Thymus (tissue), 11 donors: ENCODE measurements at regions not wholly inside any gene's neighbourhood (a gene's known extent, or its start where the extent isn't known, plus 50 kb on each side); places are given as distances from the start of the nearest gene placed in this dataset.

Experiments used
- DNase-seq, 9 donors: peaks; one replicate each; pipeline ENCODE4 v3.0.0-alpha.2; 2013; ENCODE audit warnings: low spot score in 9 of 9, low read depth in 6 of 9, missing footprints in 1 of 9
- H3K27ac ChIP-seq, 2 donors: one replicate each; pipeline ENCODE4 v1.5.1; 2013; ENCODE audit warnings: control low read depth in 1 of 2, low read depth in 1 of 2, low read length in 1 of 2, mild to moderate bottlenecking in 1 of 2, moderate library complexity in 1 of 2
- H3K27me3 ChIP-seq, 2 donors: one replicate each; pipeline ENCODE4 v1.5.1; 2013; ENCODE audit warnings: low read length in 1 of 2; ENCODE audit not compliant: control insufficient read depth in 2 of 2, insufficient read depth in 1 of 2
- H3K36me3 ChIP-seq, 2 donors: one replicate each; pipeline ENCODE4 v1.5.1; 2013; ENCODE audit warnings: low read length in 1 of 2, mild to moderate bottlenecking in 1 of 2, moderate library complexity in 1 of 2; ENCODE audit not compliant: control insufficient read depth in 2 of 2, insufficient read depth in 2 of 2
- H3K4me1 ChIP-seq, 2 donors: one replicate each; pipeline ENCODE4 v1.5.1; 2013; ENCODE audit warnings: low read length in 2 of 2; ENCODE audit not compliant: control insufficient read depth in 2 of 2, insufficient read depth in 2 of 2
- H3K4me3 ChIP-seq, 2 donors: one replicate each; pipeline ENCODE4 v1.5.1; 2013; ENCODE audit warnings: low read length in 2 of 2, control low read depth in 1 of 2, mild to moderate bottlenecking in 1 of 2
- H3K9me3 ChIP-seq, 2 donors: one replicate each; pipeline ENCODE4 v1.5.1; 2013; ENCODE audit warnings: low read length in 1 of 2, mild to moderate bottlenecking in 1 of 2; ENCODE audit not compliant: control insufficient read depth in 2 of 2, insufficient read depth in 1 of 2
- WGBS: extraction: QIAGEN DNeasy Blood & Tissue Kit; methylation state at CpG from one replicate; pipeline ENCODE4 v1.1.7; 2013; 5-methylcytosine and 5-hydroxymethylcytosine counted together
- donor health status: healthy.

- no peaks in the 10 kb centered on the region for H3K36me3 ChIP-seq
- H3K4me3 ChIP-seq = no peak overlapping the region
- no peaks in the 10 kb centered on the region for H3K9me3 ChIP-seq
- WGBS = 55% methylated on average over 1 of the region's 1 CpG
- peak overlapping the region in 1 of 2 donors; percentile 62 for H3K27ac ChIP-seq
- no peaks in the 10 kb centered on the region for H3K27me3 ChIP-seq
- H3K4me1 ChIP-seq = no peaks in the 10 kb centered on the region
- DNase-seq = peak in 5 of 9 donors; percentile 4 to 45 (median 16)
These were observed 51.6 kb upstream of the SRP54 start for GRCh38 chr14:34931206-34931605.

- H3K36me3 ChIP-seq = no peaks in the 10 kb centered on the region
- no peak overlapping the region for H3K4me3 ChIP-seq
- DNase-seq = peak in 3 of 9 donors; percentile 3 to 21 (median 4)
- 67% methylated on average over 4 of the region's 4 CpGs for WGBS
- no peaks in the 10 kb centered on the region for H3K27me3 ChIP-seq
- H3K9me3 ChIP-seq = no peaks in the 10 kb centered on the region
- no peaks in the 10 kb centered on the region for H3K4me1 ChIP-seq
- H3K27ac ChIP-seq = peak overlapping the region in 1 of 2 donors; percentile 62
These were observed 52.2 kb upstream of the SRP54 start for GRCh38 chr14:34930591-34931091.

GRCh38 chr14:34926552-34926951 lies 51.4 kb upstream of the BAZ1A start:
- 100% methylated on average over 1 of the region's 1 CpG for WGBS
- Histone ChIP-seq H3K4me1 (no peaks in the 10 kb centered on the region), H3K27ac (no peak overlapping the region)

More at GRCh38 chr14:34926552-34926951, 51.4 kb upstream of the BAZ1A start:
- DNase-seq = no peak
- H3K4me3 ChIP-seq = no peak overlapping the region
- H3K36me3 ChIP-seq = no peaks in the 10 kb centered on the region
- no peaks in the 10 kb centered on the region for H3K27me3 ChIP-seq
- no peaks in the 10 kb centered on the region for H3K9me3 ChIP-seq
